GM12878 (cell line): ENCODE measurements at regions not wholly inside any gene's neighbourhood (a gene's known extent, or its start where the extent isn't known, plus 50 kb on each side); places are given as distances from the start of the nearest gene placed in this dataset.

Experiments used
- ATF3 ChIP-seq: IDR thresholded peaks from 2 replicates; pipeline ENCODE4 v1.6.1; 2011; ENCODE audit warnings: low read depth, mild to moderate bottlenecking, low read length, moderate library complexity, borderline replicate concordance; ENCODE audit errors: extremely low read depth
- CTCF ChIP-seq, 3 experiments: IDR thresholded peaks in 2 of 3; conservative IDR thresholded peaks in 1 of 3; 2 replicates each; pipeline ENCODE4 v1.5.1; 2011; ENCODE audit warnings: low read depth in 3 of 3, low read length in 3 of 3, mild to moderate bottlenecking in 3 of 3, control low read depth in 2 of 3, moderate library complexity in 2 of 3, inconsistent platforms in 1 of 3, mixed read lengths in 1 of 3; ENCODE audit not compliant: control insufficient read depth in 2 of 3, insufficient read depth in 1 of 3; ENCODE audit errors: extremely low read depth in 1 of 3
- FOS ChIP-seq: IDR thresholded peaks from 3 replicates; pipeline ENCODE4 v1.6.1; 2011; ENCODE audit warnings: borderline replicate concordance; ENCODE audit not compliant: insufficient read length; ENCODE audit errors: extremely low read depth
- FOXM1 ChIP-seq: IDR thresholded peaks from 2 replicates; pipeline ENCODE4 v1.6.1; 2012; ENCODE audit warnings: low read depth, mild to moderate bottlenecking, inconsistent platforms, low read length, moderate library complexity
- IRF4 ChIP-seq: IDR thresholded peaks from 2 replicates; pipeline ENCODE4 v1.6.1; 2011; ENCODE audit warnings: low read depth, low read length
- MTA2 ChIP-seq: fragments of 450-650 bp; IDR thresholded peaks from 2 replicates; pipeline ENCODE4 v1.6.1; 2016; ENCODE audit warnings: low read depth, mild to moderate bottlenecking, moderate library complexity
- POLR2AphosphoS2 ChIP-seq: IDR thresholded peaks from 2 replicates; pipeline ENCODE4 v1.6.1; 2011; ENCODE audit warnings: low read depth, mild to moderate bottlenecking, low read length, improper control_type of control experiment, moderate library complexity
- RUNX3 ChIP-seq: IDR thresholded peaks from 2 replicates; pipeline ENCODE4 v1.6.1; 2012; ENCODE audit warnings: low read length, inconsistent platforms
- SMAD5 ChIP-seq: IDR thresholded peaks from 2 replicates; pipeline ENCODE4 v1.6.1; 2016; ENCODE audit warnings: antibody characterized with exemption, low read depth
- TCF7 ChIP-seq: IDR thresholded peaks from 2 replicates; pipeline ENCODE4 v1.6.1; 2014; ENCODE audit warnings: antibody characterized with exemption, borderline replicate concordance
- ZNF592 ChIP-seq: fragments of 450-650 bp; IDR thresholded peaks from 2 replicates; pipeline ENCODE4 v1.6.1; 2017; ENCODE audit warnings: mild to moderate bottlenecking, moderate library complexity

DNA sequence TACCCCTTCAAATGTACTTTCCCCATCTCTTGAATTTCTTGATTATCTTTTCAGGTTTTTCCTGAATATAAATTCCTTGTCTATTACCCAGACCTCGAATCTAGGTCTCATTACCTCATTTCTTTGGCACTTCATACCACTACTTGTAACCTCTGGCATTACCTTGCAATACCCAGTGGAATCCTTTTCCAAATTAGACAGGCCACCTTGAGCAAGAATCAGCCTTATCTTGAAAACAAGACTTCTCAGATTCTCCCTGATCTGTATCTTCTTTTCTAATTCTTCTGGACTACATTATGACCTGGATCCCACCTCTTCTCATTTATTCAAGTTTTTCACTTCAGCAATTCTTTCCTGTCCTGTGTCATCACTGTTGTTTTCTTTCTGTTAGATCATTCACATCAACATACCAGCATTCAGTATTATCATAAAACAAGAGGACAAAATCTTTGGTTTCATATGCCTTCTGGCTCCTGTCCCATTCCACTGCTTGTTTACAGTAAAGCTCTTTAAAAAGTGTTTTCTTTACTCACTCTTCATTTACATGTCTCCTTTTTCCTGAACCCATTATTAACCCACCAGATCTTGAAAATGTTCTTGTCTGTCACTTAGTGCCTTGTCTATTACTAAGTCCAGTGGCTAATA, 275.6 kb upstream of the HS3ST1 start (continued):
- TF ChIP-seq ZNF592 (no peak), ATF3 (no peak), IRF4 (no peak), SMAD5 (no peak), TCF7 (no peak), POLR2AphosphoS2 (no peak), FOXM1 (no peak), FOS (no peak), CTCF (IDR thresholded peaks at IDR 0.05 in 2 of 3, conservative IDR thresholded peaks at IDR 0.05 in 1 of 3; ENCODE audit: control insufficient read depth in 2 of 3, extremely low read depth in 1 of 3, insufficient read depth in 1 of 3, low read depth in 3 of 3, low read length in 3 of 3) (no peak), MTA2 (no peak), RUNX3 (no peak)
- TF ChIP-seq, all 136 proteins: peak for 0
